HFF-Myc (cell line): ENCODE measurements at regions not wholly inside any gene's neighbourhood (a gene's known extent, or its start where the extent isn't known, plus 50 kb on each side); places are given as distances from the start of the nearest gene placed in this dataset.

ENCODE experiments used
- DNase-seq: peaks from one replicate; pipeline ENCODE4 v3.0.0-alpha.2; 2011; ENCODE audit warnings: low read depth; ENCODE audit errors: extremely low read depth
- H3K4me3 ChIP-seq: replicated peaks from 2 replicates; pipeline ENCODE4 v1.5.1; 2011; ENCODE audit warnings: low read depth, mild to moderate bottlenecking, control low read depth, low read length
- CTCF ChIP-seq: IDR thresholded peaks from 2 replicates; pipeline ENCODE4 v1.5.1; 2012; ENCODE audit warnings: mild to moderate bottlenecking, low read depth, low read length, control low read depth; ENCODE audit errors: missing control alignments

GRCh38 chr6:121880831-121881230, 445.4 kb downstream of the GJA1 start:
- H3K4me3 ChIP-seq = no peak overlapping the region
- DNase-seq = no peak
- TF ChIP-seq CTCF = no peak

GRCh38 chr6:121881974-121882667, 446.7 kb downstream of the GJA1 start:
- no peak overlapping the region for H3K4me3 ChIP-seq
- TF ChIP-seq CTCF = no peak
- peak; percentile 83 for DNase-seq

- no peak for TF ChIP-seq CTCF
- no peak overlapping the region for H3K4me3 ChIP-seq
- DNase-seq = no peak
These were observed 448.6 kb downstream of the GJA1 start for GRCh38 chr6:121884091-121884490.

GRCh38 chr6:121884620-121885019, 449.2 kb downstream of the GJA1 start:
- H3K4me3 ChIP-seq = no peak overlapping the region
- no peak for TF ChIP-seq CTCF
- DNase-seq = no peak

GRCh38 chr6:121885399-121886152, 450.1 kb downstream of the GJA1 start:
- no peak overlapping the region for H3K4me3 ChIP-seq

GRCh38 chr6:121886223-121886830, 450.9 kb downstream of the GJA1 start:
- no peak for TF ChIP-seq CTCF
- no peak overlapping the region for H3K4me3 ChIP-seq
- no peak for DNase-seq

More at GRCh38 chr6:121885399-121886152, 450.1 kb downstream of the GJA1 start:
- no peak for TF ChIP-seq CTCF
- DNase-seq = no peak
